HEK293 (cell line): ENCODE measurements at regions not wholly inside any gene's neighbourhood (a gene's known extent, or its start where the extent isn't known, plus 50 kb on each side); places are given as distances from the start of the nearest gene placed in this dataset.

ENCODE experiments used
- CTCF ChIA-PET: fragments of 350-600 bp; formaldehyde crosslinking; extraction: SDS; loops from one replicate; lab custom pipeline; 2021; ENCODE audit warnings: antibody characterized with exemption; lab: Yijun Ruan, JAX
- POLR2A ChIA-PET: fragments of 300-600 bp; formaldehyde crosslinking; extraction: SDS; loops from one replicate; lab custom pipeline; 2020; ENCODE audit warnings: antibody characterized with exemption, inconsistent platforms; lab: Yijun Ruan, JAX
- H3K27ac ChIP-seq: fragments of 200-500 bp; sonication (Bioruptor generic); 2 replicates; pipeline ENCODE4 v1.5.1; 2014; ENCODE audit warnings: low read depth, low read length, control low read depth, inconsistent platforms; ENCODE audit errors: extremely low read depth
- H3K36me3 ChIP-seq, 2 experiments: fragments of 200-500 bp in 1 of 2; sonication (Bioruptor generic) in 1 of 2; 1 replicate in 1 of 2; 2 replicates in 1 of 2; pipeline ENCODE4 v1.5.1; 2014 to 2017; ENCODE audit warnings: inconsistent platforms in 2 of 2, low read length in 2 of 2; ENCODE audit not compliant: control insufficient read depth in 2 of 2, insufficient read depth in 1 of 2
- H3K4me1 ChIP-seq: fragments of 200-500 bp; sonication (Bioruptor generic); 2 replicates; pipeline ENCODE4 v1.5.1; 2014; ENCODE audit warnings: mild to moderate bottlenecking, low read length, inconsistent platforms; ENCODE audit not compliant: control insufficient read depth, insufficient read depth
- H3K4me3 ChIP-seq: 2 replicates; pipeline ENCODE4 v1.5.1; 2011; ENCODE audit warnings: low read depth, mild to moderate bottlenecking, control low read depth, low read length, moderate library complexity
- H3K9me3 ChIP-seq: fragments of 200-500 bp; sonication (Bioruptor generic); 2 replicates; pipeline ENCODE4 v1.5.1; 2014; ENCODE audit warnings: low read depth, low read length, inconsistent platforms; ENCODE audit not compliant: control insufficient read depth, insufficient read depth
- CTCF ChIP-seq: fragments of 450-650 bp; formaldehyde crosslinking; IDR thresholded peaks from 2 replicates; pipeline ENCODE4 v1.5.1; 2016; ENCODE audit warnings: missing biosample characterization, missing genetic modification characterization
- HIC1 ChIP-seq: fragments of 450-650 bp; formaldehyde crosslinking; IDR thresholded peaks from 2 replicates; pipeline ENCODE4 v1.5.1; 2016; ENCODE audit warnings: missing biosample characterization, missing genetic modification characterization
- KLF1 ChIP-seq: fragments of 450-650 bp; formaldehyde crosslinking; IDR thresholded peaks from 2 replicates; pipeline ENCODE4 v1.5.1; 2016; ENCODE audit warnings: missing biosample characterization, missing genetic modification characterization
- KLF8 ChIP-seq: fragments of 450-650 bp; formaldehyde crosslinking; IDR thresholded peaks from 2 replicates; pipeline ENCODE4 v1.5.1; 2016; ENCODE audit warnings: missing biosample characterization, missing genetic modification characterization
- PBX3 ChIP-seq: sonication (generic); formaldehyde crosslinking; IDR thresholded peaks from 2 replicates; pipeline ENCODE4 v1.8.1; 2022; ENCODE audit warnings: mild to moderate bottlenecking, moderate library complexity, missing genetic modification reagents
- SALL2 ChIP-seq: fragments of 450-650 bp; formaldehyde crosslinking; IDR thresholded peaks from 2 replicates; pipeline ENCODE4 v1.5.0; 2017; ENCODE audit warnings: missing biosample characterization, mild to moderate bottlenecking, missing genetic modification characterization, borderline replicate concordance
- SP3 ChIP-seq: fragments of 450-650 bp; formaldehyde crosslinking; IDR thresholded peaks from 2 replicates; pipeline ENCODE4 v1.5.1; 2016; ENCODE audit warnings: missing biosample characterization, missing genetic modification characterization
- WT1 ChIP-seq: fragments of 450-650 bp; formaldehyde crosslinking; IDR thresholded peaks from 2 replicates; pipeline ENCODE4 v1.5.1; 2016; ENCODE audit warnings: missing biosample characterization, missing genetic modification characterization
- ZEB2 ChIP-seq: fragments of 450-650 bp; formaldehyde crosslinking; IDR thresholded peaks from 2 replicates; pipeline ENCODE4 v1.5.1; 2016; ENCODE audit warnings: missing biosample characterization, missing genetic modification characterization
- ZFP37 ChIP-seq: fragments of 450-650 bp; formaldehyde crosslinking; IDR thresholded peaks from 2 replicates; pipeline ENCODE4 v1.5.1; 2016; ENCODE audit warnings: missing biosample characterization, missing genetic modification characterization
- ZNF140 ChIP-seq: fragments of 450-650 bp; formaldehyde crosslinking; IDR thresholded peaks from 2 replicates; pipeline ENCODE4 v1.5.1; 2016; ENCODE audit warnings: missing biosample characterization, missing genetic modification characterization
- ZNF175 ChIP-seq: fragments of 450-650 bp; formaldehyde crosslinking; IDR thresholded peaks from 2 replicates; pipeline ENCODE4 v1.5.1; 2016; ENCODE audit warnings: missing biosample characterization, missing genetic modification characterization
- ZNF214 ChIP-seq: fragments of 450-650 bp; formaldehyde crosslinking; IDR thresholded peaks from 2 replicates; pipeline ENCODE4 v1.5.1; 2017; ENCODE audit warnings: missing biosample characterization, mild to moderate bottlenecking, missing genetic modification characterization, borderline replicate concordance
- ZNF239 ChIP-seq: fragments of 450-650 bp; formaldehyde crosslinking; IDR thresholded peaks from 2 replicates; pipeline ENCODE4 v1.5.1; 2016; ENCODE audit warnings: missing biosample characterization, missing genetic modification characterization
- ZNF248 ChIP-seq: fragments of 450-650 bp; formaldehyde crosslinking; IDR thresholded peaks from 2 replicates; pipeline ENCODE4 v1.5.1; 2017; ENCODE audit warnings: missing biosample characterization, missing genetic modification characterization
- ZNF335 ChIP-seq: fragments of 450-650 bp; formaldehyde crosslinking; conservative IDR thresholded peaks from 2 replicates; pipeline ENCODE4 v1.5.1; 2016; ENCODE audit warnings: missing biosample characterization, missing genetic modification characterization
- ZNF37A ChIP-seq: fragments of 450-650 bp; IDR thresholded peaks from 2 replicates; pipeline ENCODE4 v1.5.1; 2018; ENCODE audit warnings: missing biosample characterization, missing genetic modification characterization
- ZNF391 ChIP-seq: fragments of 450-650 bp; formaldehyde crosslinking; IDR thresholded peaks from 2 replicates; pipeline ENCODE4 v1.5.1; 2016; ENCODE audit warnings: low read depth, missing biosample characterization, missing genetic modification characterization, borderline replicate concordance
- ZNF580 ChIP-seq: fragments of 450-650 bp; formaldehyde crosslinking; IDR thresholded peaks from 2 replicates; pipeline ENCODE4 v1.5.1; 2016; ENCODE audit warnings: missing biosample characterization, missing genetic modification characterization
- ZNF596 ChIP-seq: fragments of 450-650 bp; IDR thresholded peaks from 2 replicates; pipeline ENCODE4 v1.5.0; 2018; ENCODE audit warnings: missing biosample characterization, mild to moderate bottlenecking, missing genetic modification characterization, moderate library complexity
- ZNF600 ChIP-seq: fragments of 450-650 bp; formaldehyde crosslinking; IDR thresholded peaks from 2 replicates; pipeline ENCODE4 v1.5.1; 2016; ENCODE audit warnings: missing biosample characterization, missing genetic modification characterization
- ZNF621 ChIP-seq: fragments of 450-650 bp; formaldehyde crosslinking; IDR thresholded peaks from 2 replicates; pipeline ENCODE4 v1.5.1; 2017; ENCODE audit warnings: missing biosample characterization, missing genetic modification characterization
- ZNF654 ChIP-seq: fragments of 450-650 bp; formaldehyde crosslinking; IDR thresholded peaks from 2 replicates; pipeline ENCODE4 v1.5.1; 2016; ENCODE audit warnings: low read depth, missing biosample characterization, missing genetic modification characterization
- ZSCAN18 ChIP-seq: fragments of 450-650 bp; formaldehyde crosslinking; IDR thresholded peaks from 2 replicates; pipeline ENCODE4 v1.5.1; 2016; ENCODE audit warnings: missing biosample characterization, missing genetic modification characterization
- ZSCAN30 ChIP-seq: fragments of 450-650 bp; IDR thresholded peaks from 2 replicates; pipeline ENCODE4 v1.5.1; 2018; ENCODE audit warnings: missing biosample characterization, mild to moderate bottlenecking, missing genetic modification characterization, moderate library complexity

- Histone ChIP-seq H3K4me3 (no peak overlapping the region), H3K4me1 (no peaks in the 10 kb centered on the region), H3K9me3 (no peaks in the 10 kb centered on the region), H3K36me3 (no peaks in the 10 kb centered on the region), H3K27ac (no peak overlapping the region)
- ChIA-PET POLR2A (no interaction called here), CTCF (no interaction called here)
- no peak for TF ChIP-seq ZNF248
- no peak for TF ChIP-seq ZNF140 (tag by site-specific recombination)
- no peak for TF ChIP-seq PBX3
- TF ChIP-seq ZNF391 (tag by site-specific recombination) = no peak
Measured at GRCh38 chr12:58745348-58746125, 174.8 kb downstream of the LRIG3 start.

GRCh38 chr12:58747533-58747932, 172.8 kb downstream of the LRIG3 start:
- H3K4me1 ChIP-seq = no peaks in the 10 kb centered on the region
- POLR2A ChIA-PET = no interaction called here
- CTCF ChIA-PET = no interaction called here
- no peaks in the 10 kb centered on the region for H3K9me3 ChIP-seq
- TF ChIP-seq SALL2 (tag by site-specific recombination) (no peak), WT1 (tag by site-specific recombination) (no peak), ZFP37 (tag by site-specific recombination) (no peak), ZNF335 (tag by site-specific recombination) (no peak), ZNF140 (tag by site-specific recombination) (no peak), ZNF621 (no peak), ZNF580 (tag by site-specific recombination) (no peak), KLF1 (tag by site-specific recombination) (no peak), SP3 (tag by site-specific recombination) (no peak), ZNF175 (tag by site-specific recombination) (no peak), ZNF239 (tag by site-specific recombination) (no peak), ZNF600 (tag by site-specific recombination) (no peak)
- no peak overlapping the region for H3K4me3 ChIP-seq
- H3K27ac ChIP-seq = no peak overlapping the region
- no peaks in the 10 kb centered on the region for H3K36me3 ChIP-seq

- Histone ChIP-seq H3K36me3 (no peaks in the 10 kb centered on the region), H3K27ac (no peak overlapping the region), H3K4me1 (no peaks in the 10 kb centered on the region), H3K9me3 (no peaks in the 10 kb centered on the region), H3K4me3 (no peak overlapping the region)
- ChIA-PET POLR2A (no interaction called here), CTCF (no interaction called here)
- TF ChIP-seq ZNF214 (no peak), HIC1 (tag by site-specific recombination) (no peak), ZNF596 (tag by site-specific recombination) (no peak), ZEB2 (tag by site-specific recombination) (no peak), ZNF580 (tag by site-specific recombination) (no peak), KLF8 (no peak), ZSCAN18 (no peak), ZSCAN30 (tag by site-specific recombination) (no peak), CTCF (tag by site-specific recombination) (no peak), ZNF37A (tag by site-specific recombination) (no peak), ZNF654 (tag by site-specific recombination) (no peak)
Measured at GRCh38 chr12:58750484-58750883, 169.8 kb downstream of the LRIG3 start.
